Right lobe of liver (tissue), 6 donors: ENCODE measurements at regions not wholly inside any gene's neighbourhood (a gene's known extent, or its start where the extent isn't known, plus 50 kb on each side); places are given as distances from the start of the nearest gene placed in this dataset.

Experiments
- ATAC-seq, 4 donors: fragments of 200-7000 bp; cut with Tn5 transposase; one replicate each; pipeline ENCODE4 v1.9.1; 2020; ENCODE audit warnings: mild to moderate bottlenecking in 4 of 4, moderate library complexity in 4 of 4
- DNase-seq, 3 donors: peaks; one replicate each; pipeline ENCODE4 v3.0.0-alpha.2; 2020
- H3K27ac ChIP-seq, 3 donors: fragments of 200-600 bp; one replicate each; pipeline ENCODE4 v1.8.0; 2022
- H3K27me3 ChIP-seq, 2 donors: fragments of 200-600 bp; one replicate each; pipeline ENCODE4 v1.8.0; 2022
- H3K36me3 ChIP-seq, 4 donors: fragments of 200-600 bp; sonication (generic) in 1 of 4; one replicate each; pipeline versions ENCODE4 v1.5.1 to v1.8.0; 2017 to 2022; ENCODE audit warnings: control low read depth in 1 of 4
- H3K4me1 ChIP-seq, 4 donors: fragments of 200-600 bp; sonication (generic) in 1 of 4; one replicate each; pipeline versions ENCODE4 v1.5.1 to v1.8.0; 2017 to 2022; ENCODE audit warnings: control low read depth in 1 of 4
- H3K4me3 ChIP-seq, 3 donors: fragments of 200-600 bp; one replicate each; pipeline ENCODE4 v1.8.0; 2022
- H3K9me3 ChIP-seq, 4 donors: fragments of 200-600 bp; sonication (generic) in 1 of 4; one replicate each; pipeline versions ENCODE4 v1.5.1 to v1.8.0; 2017 to 2022; ENCODE audit warnings: control low read depth in 1 of 4
- CTCF ChIP-seq, 4 donors: fragments of 200-600 bp in 3 of 4; fragments of 450-650 bp in 1 of 4; IDR thresholded peaks; one replicate each; pipeline versions ENCODE4 v1.5.1 to v1.8.0; 2016 to 2022; ENCODE audit warnings: antibody characterized with exemption in 4 of 4, mild to moderate bottlenecking in 2 of 4
- POLR2A ChIP-seq: fragments of 450-650 bp; IDR thresholded peaks from one replicate; pipeline ENCODE4 v1.6.1; 2017; ENCODE audit warnings: antibody characterized with exemption, mild to moderate bottlenecking
- WGBS: methylation state at CpG from one replicate; pipeline ENCODE4 v1.1.6; 2018; ENCODE audit warnings: low coverage, low lambda C conversion rate; ENCODE audit not compliant: insufficient coverage; ENCODE audit errors: missing lambda C conversion rate; 5-methylcytosine and 5-hydroxymethylcytosine counted together
- intact Hi-C, 2 donors: fragments of 100-400 bp; cut with DNase I; formaldehyde crosslinking; loops; one replicate each; pipeline versions ENCODE4 v1.11.2 to v1.14.1; 2022
- donor health status: DM: no; HTN: yes; CAD: no.
- donor health status: DM: no; HTN: no; CAD: no.
- donor health status: DM: no; HTN: no; CAD: no.
- donor health status: DM: no; HTN: yes; CAD: no.
- donor health status: DM: no; HTN: yes; CAD: no.

- intact Hi-C loops: no loop called here
- ATAC-seq: no peak
- Histone ChIP-seq H3K9me3 (no peaks in the 10 kb centered on the region), H3K36me3 (no peaks in the 10 kb centered on the region), H3K27me3 (no peaks in the 10 kb centered on the region), H3K4me1 (no peaks in the 10 kb centered on the region), H3K27ac (no peak overlapping the region), H3K4me3 (no peak overlapping the region)
- TF ChIP-seq POLR2A (no peak), CTCF (IDR thresholded peaks at IDR 0.05) (no peak)
- WGBS: 84% methylated on average over 4 of the region's 4 CpGs
- DNase-seq: no peak
Measured at GRCh38 chr12:78739653-78740052, 124.9 kb upstream of the SYT1 start.

- no peak for TF ChIP-seq POLR2A
- no peak for TF ChIP-seq CTCF (IDR thresholded peaks at IDR 0.05)
- ATAC-seq: no peak
- Histone ChIP-seq H3K4me1 (no peaks in the 10 kb centered on the region), H3K27ac (no peak overlapping the region), H3K27me3 (no peaks in the 10 kb centered on the region), H3K9me3 (no peaks in the 10 kb centered on the region), H3K36me3 (no peaks in the 10 kb centered on the region), H3K4me3 (no peak overlapping the region)
- no peak for DNase-seq
- intact Hi-C loops: no loop called here
- WGBS: 75% methylated on average over 2 of the region's 2 CpGs
Measured at GRCh38 chr12:78746001-78746400, 118.6 kb upstream of the SYT1 start.

- DNase-seq: no peak
- Histone ChIP-seq H3K27ac (no peak overlapping the region), H3K27me3 (no peaks in the 10 kb centered on the region), H3K4me3 (no peak overlapping the region), H3K4me1 (no peaks in the 10 kb centered on the region), H3K36me3 (no peaks in the 10 kb centered on the region), H3K9me3 (no peaks in the 10 kb centered on the region)
- ATAC-seq: no peak
- intact Hi-C loops: no loop called here
- WGBS: 75% methylated on average over 1 of the region's 1 CpG
- no peak for TF ChIP-seq CTCF (IDR thresholded peaks at IDR 0.05)
- no peak for TF ChIP-seq POLR2A
Measured at GRCh38 chr12:78753058-78753457, 111.5 kb upstream of the SYT1 start.

- no peak overlapping the region for H3K27ac ChIP-seq
- DNase-seq (no peak), ATAC-seq (no peak)
- 60% methylated on average over 2 of the region's 2 CpGs for WGBS
- H3K4me1 ChIP-seq: no peaks in the 10 kb centered on the region
- no peak overlapping the region for H3K4me3 ChIP-seq
- H3K36me3 ChIP-seq: no peaks in the 10 kb centered on the region
- TF ChIP-seq POLR2A: no peak
- TF ChIP-seq CTCF (IDR thresholded peaks at IDR 0.05): no peak
- H3K9me3 ChIP-seq: no peaks in the 10 kb centered on the region
- intact Hi-C loops: no loop called here
- no peaks in the 10 kb centered on the region for H3K27me3 ChIP-seq
Measured at GRCh38 chr12:78756936-78757335, 107.6 kb upstream of the SYT1 start.

GRCh38 chr12:78759367-78759766, 105.2 kb upstream of the SYT1 start:
- ATAC-seq: no peak
- H3K4me3 ChIP-seq: no peak overlapping the region
- no peak for DNase-seq

More at GRCh38 chr12:78759367-78759766, 105.2 kb upstream of the SYT1 start:
- intact Hi-C loops: no loop called here
- TF ChIP-seq POLR2A: no peak
- 68% methylated on average over 3 of the region's 4 CpGs for WGBS
- no peak overlapping the region for H3K27ac ChIP-seq
- no peaks in the 10 kb centered on the region for H3K36me3 ChIP-seq
- no peaks in the 10 kb centered on the region for H3K4me1 ChIP-seq
- H3K27me3 ChIP-seq: no peaks in the 10 kb centered on the region
- no peaks in the 10 kb centered on the region for H3K9me3 ChIP-seq
